GM18909 (cell line): ENCODE measurements at regions not wholly inside any gene's neighbourhood (a gene's known extent, or its start where the extent isn't known, plus 50 kb on each side); places are given as distances from the start of the nearest gene placed in this dataset.
A peak's percentile ranks its signal among the peaks of the same experiment; 100 is the strongest.

Experiments
- ATAC-seq: cut with Tn5 transposase; IDR thresholded peaks from one replicate; pipeline ENCODE4 v1.9.1; 2021; ENCODE audit warnings: mild to moderate bottlenecking; ENCODE audit not compliant: unreplicated experiment, poor library complexity

GRCh38 chr1:219367496-219367895 is 193.8 kb downstream of the LYPLAL1 start:
- ATAC-seq: no peak

GRCh38 chr1:219365451-219365850 is 191.8 kb downstream of the LYPLAL1 start:
- no peak for ATAC-seq

- ATAC-seq: no peak
Measured at GRCh38 chr1:219362702-219363101, 189.0 kb downstream of the LYPLAL1 start.

- ATAC-seq: no peak
Measured at GRCh38 chr1:219359126-219359525, 185.4 kb downstream of the LYPLAL1 start.

GRCh38 chr1:219358080-219358479 is 184.4 kb downstream of the LYPLAL1 start:
- no peak for ATAC-seq

GRCh38 chr1:219354962-219355361 is 181.3 kb downstream of the LYPLAL1 start:
- ATAC-seq: no peak

GRCh38 chr1:219352961-219353651 is 179.4 kb downstream of the LYPLAL1 start:
- no peak for ATAC-seq

- ATAC-seq: no peak
Measured at GRCh38 chr1:219350172-219350931, 176.7 kb downstream of the LYPLAL1 start.

- ATAC-seq: no peak
Measured at GRCh38 chr1:219347921-219348391, 174.3 kb downstream of the LYPLAL1 start.

- no peak for ATAC-seq
Measured at GRCh38 chr1:219347376-219347775, 173.7 kb downstream of the LYPLAL1 start.

GRCh38 chr1:219345953-219346352 is 172.3 kb downstream of the LYPLAL1 start:
- no peak for ATAC-seq

GRCh38 chr1:219342836-219343235 is 169.2 kb downstream of the LYPLAL1 start:
- ATAC-seq: no peak

GRCh38 chr1:219340796-219341195 is 167.1 kb downstream of the LYPLAL1 start:
- no peak for ATAC-seq

GRCh38 chr1:219339466-219339865 is 165.8 kb downstream of the LYPLAL1 start:
- ATAC-seq: no peak

GRCh38 chr1:219337588-219337987 is 163.9 kb downstream of the LYPLAL1 start:
- ATAC-seq: no peak

GRCh38 chr1:219333626-219334025 is 159.9 kb downstream of the LYPLAL1 start:
- no peak for ATAC-seq

- ATAC-seq: no peak
Measured at GRCh38 chr1:219331424-219331823, 157.7 kb downstream of the LYPLAL1 start.

GRCh38 chr1:219330669-219331068 is 157.0 kb downstream of the LYPLAL1 start:
- ATAC-seq: no peak

- ATAC-seq: no peak
Measured at GRCh38 chr1:219330001-219330400, 156.3 kb downstream of the LYPLAL1 start.

GRCh38 chr1:219329578-219329977 is 155.9 kb downstream of the LYPLAL1 start:
- ATAC-seq: no peak

GRCh38 chr1:219326843-219327242 is 153.2 kb downstream of the LYPLAL1 start:
- no peak for ATAC-seq

- ATAC-seq: peak; percentile 27
Measured at GRCh38 chr1:219325368-219325742, 151.7 kb downstream of the LYPLAL1 start.
